GM21825 (cell line): ENCODE measurements at regions not wholly inside any gene's neighbourhood (a gene's known extent, or its start where the extent isn't known, plus 50 kb on each side); places are given as distances from the start of the nearest gene placed in this dataset.
"Not testable (repeated sequence)": the region's sequence is repeated elsewhere in the genome, so short reads cannot be mapped to it uniquely, and the experiment has no call there.

Experiments
- ATAC-seq: cut with Tn5 transposase; IDR thresholded peaks from one replicate; pipeline ENCODE4 v1.9.1; 2021; ENCODE audit warnings: mild to moderate bottlenecking, moderate library complexity; ENCODE audit not compliant: unreplicated experiment

DNA sequence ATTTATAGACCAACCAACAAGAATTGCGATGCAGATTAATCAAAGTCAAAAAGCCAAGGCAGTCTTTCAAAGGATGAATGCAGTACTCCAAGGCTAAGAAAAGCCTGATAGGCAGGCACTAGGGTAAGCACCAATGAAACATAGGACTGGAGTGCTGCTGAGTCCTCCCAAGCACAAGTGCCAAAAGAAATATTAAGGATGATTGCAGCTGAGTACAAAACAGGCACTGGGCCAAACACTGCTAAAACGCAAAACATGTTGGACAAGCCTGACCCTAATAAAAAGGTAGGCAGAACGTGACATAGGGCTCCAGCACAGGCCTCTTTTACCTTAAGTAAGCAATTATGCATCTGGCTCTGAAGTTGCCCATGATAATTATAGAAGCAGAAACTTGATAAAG lies 160.1 kb upstream of the LRP1B start:
- no peak for ATAC-seq

DNA sequence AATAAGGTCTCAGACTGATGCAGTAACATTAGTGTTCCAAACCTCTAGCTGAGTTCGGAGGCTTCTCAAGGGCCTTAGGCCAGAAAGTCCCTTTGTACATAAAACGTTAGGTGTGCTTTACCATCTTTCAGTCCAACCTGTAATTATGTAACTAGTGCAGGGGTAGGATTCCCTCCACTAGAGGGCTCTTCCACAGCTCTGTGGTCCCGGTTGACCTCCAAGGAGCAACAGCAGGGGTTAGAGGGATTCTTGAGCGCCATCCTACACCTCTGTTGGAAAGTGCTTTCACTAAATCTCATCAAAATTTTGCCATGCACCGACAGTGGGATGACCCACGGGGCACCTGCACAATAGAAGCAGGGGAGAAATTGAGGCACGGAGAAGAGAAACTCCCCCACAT lies 155.8 kb upstream of the LRP1B start:
- peak; percentile 80 for ATAC-seq

DNA sequence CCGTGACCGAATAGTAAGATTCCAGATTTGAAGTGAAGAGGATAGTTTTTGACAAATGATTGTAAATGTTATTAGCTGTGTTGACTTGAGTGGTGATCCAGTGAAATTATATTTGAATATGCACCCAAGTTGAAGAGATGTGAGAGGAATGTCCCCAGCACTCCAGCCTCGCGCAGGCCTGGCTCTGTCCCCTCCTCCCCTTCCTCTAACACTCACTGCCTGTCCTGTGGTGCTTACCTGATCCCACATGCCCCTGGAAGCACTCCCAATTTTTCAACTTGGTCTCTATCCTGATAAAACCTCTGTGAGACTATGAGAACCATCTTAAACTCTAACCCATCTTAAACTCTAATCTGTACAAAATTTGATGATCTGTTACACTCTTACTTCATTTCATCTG lies 154.7 kb upstream of the LRP1B start:
- no peak for ATAC-seq

DNA sequence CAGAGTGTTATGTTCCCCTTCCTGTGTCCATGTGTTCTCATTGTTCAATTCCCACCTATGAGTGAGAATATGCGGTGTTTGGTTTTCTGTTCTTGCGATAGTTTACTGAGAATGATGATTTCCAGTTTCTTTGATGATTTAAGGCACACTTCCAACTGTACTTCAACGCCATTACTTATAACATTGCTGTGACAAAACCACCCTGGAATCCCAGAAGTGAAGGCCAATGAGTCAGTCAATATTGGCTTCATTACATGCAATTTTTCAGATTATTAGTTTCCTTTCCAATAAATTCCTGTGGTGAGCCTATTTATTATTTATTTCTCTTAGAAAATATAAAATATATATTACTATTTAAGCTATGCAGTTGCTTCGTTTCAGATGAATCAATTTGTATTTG lies 153.5 kb upstream of the LRP1B start:
- not testable (repeated sequence) for ATAC-seq

DNA sequence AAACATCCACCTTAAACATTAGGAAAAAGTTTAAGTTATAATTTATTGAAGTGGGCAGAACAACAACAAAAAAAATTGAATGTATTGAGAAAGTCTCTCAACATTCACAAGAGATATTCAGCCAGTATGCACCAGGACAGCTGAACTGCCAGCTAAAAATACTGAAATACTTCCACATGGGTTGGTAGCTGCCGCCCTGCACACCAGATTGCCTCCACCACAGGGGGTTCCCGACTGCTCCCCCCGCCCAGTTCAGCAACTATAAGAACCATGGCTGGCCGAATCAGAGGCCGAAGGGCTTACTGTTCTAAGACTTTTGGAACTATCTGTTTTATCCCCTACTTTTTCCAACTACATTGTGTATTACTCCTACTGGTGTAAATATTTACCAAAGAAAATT lies 150.0 kb upstream of the LRP1B start:
- ATAC-seq: no peak

DNA sequence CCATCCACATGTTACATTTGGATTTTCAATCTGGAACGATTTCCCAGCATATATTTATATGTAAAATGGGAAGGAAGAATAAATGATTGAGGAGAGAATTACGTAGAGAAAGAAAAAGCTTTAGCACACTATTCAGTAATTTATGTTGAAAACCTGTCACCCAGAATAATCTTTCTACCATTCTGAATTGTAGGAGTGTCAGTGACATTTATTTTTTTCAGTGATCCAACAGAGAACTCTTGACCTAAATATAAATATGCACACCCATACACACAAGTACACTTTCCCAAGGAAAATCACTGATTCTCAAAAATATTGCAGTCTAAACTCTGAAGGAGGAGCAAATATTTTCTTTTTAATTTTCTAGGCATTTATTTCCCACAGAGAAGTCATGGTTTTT lies 140.2 kb upstream of the LRP1B start:
- ATAC-seq: no peak

DNA sequence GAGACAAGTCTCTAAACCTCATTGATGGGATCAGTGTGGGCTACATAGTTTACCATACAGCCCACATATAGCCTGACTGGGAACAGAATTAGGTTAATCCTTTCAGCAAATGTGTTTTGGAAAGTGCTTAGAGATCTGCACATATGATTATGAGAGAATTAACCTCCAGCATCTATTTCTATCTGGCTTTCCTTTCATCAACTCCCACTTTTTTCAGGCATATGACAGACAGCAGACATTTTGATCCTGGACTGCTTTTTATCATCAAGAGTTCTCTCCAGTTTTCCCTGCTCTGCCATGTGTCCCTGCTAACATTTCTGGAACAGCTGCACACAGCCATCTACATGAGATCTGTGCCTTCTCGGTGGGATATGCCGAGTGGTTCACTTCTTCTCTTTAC lies 139.5 kb upstream of the LRP1B start:
- ATAC-seq: no peak

DNA sequence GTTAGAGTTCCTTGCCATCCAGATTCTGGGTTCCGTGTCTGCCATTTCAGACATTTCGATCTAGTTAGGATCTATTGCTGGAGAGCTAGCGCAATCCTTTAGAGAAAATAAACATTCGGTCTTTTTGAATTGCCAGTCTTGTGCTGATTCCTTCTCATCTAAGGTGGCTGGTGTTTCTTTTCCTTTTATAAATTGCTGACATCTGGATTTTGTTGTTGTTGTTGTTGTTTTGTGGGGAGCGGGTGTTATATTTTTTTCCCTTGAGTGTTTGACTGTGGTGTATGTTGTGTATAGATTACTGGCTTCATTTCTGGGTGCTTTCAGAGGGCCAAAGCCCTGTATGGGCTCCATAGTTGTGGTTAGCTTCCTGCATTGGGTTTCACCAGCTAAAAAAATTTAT lies 128.5 kb upstream of the LRP1B start:
- ATAC-seq: no peak

DNA sequence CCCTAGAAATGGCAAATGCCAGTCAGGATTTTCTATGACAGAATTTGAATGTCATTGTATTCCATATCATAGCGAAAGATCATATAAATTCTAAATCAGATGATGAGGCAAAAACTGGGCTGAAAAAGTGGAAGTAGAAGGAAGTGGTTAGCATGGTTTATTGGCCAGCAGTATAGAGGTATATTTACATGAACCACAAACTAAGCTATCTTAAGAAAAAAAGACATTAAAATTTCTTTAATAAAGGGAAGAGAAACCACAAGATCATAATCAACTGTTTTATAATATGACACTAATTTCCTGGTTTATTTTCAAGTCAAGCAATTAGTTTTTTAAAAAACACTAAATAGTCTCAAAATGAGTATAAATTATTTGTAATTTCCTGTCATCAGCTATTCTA lies 123.2 kb upstream of the LRP1B start:
- no peak for ATAC-seq

DNA sequence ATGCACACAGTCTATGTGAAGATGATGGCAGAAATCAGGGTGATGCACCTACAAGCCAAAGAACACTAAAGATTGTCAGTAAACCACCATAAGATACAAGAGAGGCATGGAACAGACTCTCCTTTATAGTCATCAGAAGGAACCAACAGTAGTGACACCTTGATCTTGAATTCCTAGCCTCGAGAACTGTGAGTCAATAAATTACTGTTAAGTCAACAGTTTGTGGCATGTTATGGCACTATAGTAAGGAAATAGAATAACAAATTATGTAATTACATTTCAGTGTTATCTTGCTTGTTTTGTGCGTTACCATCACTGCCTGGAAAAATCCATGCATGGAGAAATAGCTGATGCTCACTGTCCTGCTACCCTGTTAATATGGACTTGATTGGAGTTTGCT lies 110.2 kb upstream of the LRP1B start:
- ATAC-seq: no peak

DNA sequence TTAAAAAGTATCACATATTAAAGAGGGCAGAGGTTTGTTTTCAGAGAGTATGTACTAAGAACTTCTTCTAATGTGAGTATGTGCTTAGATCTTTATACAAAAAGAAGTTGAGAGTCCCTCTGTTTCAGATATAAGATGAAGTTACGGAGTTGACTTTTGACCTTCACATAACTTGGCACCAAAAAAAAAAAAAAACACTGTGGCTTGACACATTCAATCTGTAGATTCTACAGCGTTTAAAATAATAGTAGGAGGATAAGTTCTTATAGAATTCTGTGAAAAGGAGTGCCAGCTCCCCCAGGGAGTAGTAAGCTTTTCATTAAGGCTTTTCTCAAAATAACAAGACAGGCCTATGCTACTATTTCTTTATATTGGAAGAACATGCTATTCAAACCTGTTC lies 105.4 kb upstream of the LRP1B start:
- no peak for ATAC-seq

DNA sequence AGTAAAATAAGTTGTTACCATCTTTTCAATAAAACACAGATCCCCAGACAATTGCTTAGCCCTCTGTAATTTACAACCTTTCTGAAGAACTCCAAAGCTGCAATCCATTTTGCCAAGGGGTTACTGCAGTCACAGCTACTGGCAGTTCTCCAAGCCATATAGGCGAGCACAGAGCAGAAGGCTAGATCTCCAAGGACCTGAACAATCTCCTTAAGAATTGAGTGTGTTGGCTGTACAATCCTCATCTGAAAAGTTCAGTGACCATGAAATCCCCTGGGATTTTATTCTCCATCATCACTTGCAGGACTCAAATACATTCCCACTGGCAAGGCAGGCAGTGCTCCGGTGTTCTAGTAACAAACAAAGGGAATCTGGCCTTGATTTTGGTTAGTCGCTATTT lies 103.9 kb upstream of the LRP1B start:
- no peak for ATAC-seq

DNA sequence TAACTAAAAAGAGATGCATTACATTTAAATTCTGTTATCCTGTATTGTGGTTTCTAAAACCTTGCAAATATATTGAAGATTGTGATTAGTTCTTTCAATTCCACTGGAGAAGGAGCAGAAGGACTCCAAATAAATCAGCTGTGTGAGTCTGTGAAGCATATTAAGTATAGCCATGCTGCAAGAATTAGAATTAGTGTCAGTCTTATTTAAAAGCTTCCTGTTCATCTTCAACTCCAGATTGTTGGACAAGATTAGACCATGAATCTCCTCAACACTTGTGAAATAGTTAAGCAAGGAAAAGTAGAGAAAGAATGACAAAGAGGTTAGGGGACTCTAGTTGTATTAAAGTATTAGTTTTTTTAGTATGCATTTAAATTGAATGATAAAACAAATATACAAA lies 92.5 kb upstream of the LRP1B start:
- ATAC-seq: no peak

DNA sequence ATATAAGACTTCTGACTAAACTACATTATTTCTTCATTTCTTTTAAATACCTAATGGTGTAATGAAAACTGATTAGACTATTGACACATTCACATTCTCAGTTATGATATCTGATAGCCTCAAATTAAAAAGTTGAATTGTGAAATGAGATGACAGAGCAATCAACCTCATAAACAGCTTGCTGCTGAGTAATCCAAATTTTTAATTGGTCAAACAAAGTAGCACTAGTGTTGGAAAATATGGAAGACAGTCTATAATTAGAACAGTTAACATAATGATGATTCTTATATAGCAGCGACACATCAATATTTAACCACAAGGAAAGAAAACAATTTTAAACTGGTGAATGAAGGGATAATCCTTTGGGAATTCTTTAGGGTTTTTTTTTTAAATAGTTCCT lies 91.9 kb upstream of the LRP1B start:
- no peak for ATAC-seq

DNA sequence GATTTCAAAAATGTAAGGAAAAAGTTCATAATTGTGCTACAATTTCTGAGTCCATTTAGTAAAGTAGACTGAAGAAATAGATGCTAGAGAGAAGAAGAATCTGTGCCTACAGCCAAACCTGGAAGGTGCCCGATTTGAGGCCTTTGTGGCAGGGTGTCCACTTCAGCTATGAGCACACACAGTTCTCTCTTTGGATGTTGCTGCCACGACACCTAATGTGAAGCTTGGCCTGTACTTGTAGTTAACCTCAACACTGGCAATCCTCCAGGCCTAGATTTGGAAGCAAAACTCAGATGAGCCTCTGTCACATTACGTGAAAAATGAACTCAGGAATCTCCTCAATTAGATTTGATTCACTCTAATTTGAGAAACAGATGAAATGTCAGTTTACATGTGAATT lies 90.1 kb upstream of the LRP1B start:
- no peak for ATAC-seq

DNA sequence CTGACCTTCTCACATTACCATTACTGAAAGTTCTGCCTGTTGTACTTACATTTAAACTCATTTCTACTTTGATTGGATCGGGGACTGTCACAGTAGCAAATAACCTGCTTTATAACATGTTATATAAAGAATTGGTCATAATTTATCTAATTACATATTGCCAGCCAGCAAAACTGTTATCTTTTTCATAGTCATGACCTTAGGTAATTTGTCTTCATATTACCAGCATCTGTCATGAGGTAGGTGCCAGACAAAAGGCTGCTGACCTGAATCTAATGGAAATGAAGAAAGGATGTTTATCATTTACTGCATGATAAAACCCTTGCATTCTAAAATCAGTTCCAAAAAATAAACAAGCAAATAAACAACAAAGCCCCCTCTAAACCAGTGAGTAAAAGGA lies 89.4 kb upstream of the LRP1B start:
- no peak for ATAC-seq

DNA sequence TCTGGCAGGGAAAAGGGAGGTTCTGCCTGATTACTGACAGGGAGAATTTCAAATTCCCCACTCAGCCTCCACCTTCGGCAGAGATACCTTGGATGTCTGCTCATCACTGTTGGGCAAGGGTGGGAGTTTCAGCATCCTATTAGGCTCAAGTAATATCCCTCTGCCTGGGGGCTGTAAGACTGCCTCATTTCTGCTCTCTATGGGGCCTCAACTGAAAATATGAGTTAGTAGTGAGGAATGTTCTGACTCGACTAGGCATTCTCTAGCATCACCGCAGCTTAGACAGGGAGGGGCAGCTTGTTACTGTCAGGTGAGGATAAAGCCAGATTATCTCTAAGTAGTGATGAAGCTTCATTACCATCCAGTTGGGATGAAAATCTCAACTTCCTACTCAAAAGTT lies 87.7 kb upstream of the LRP1B start:
- ATAC-seq: no peak

DNA sequence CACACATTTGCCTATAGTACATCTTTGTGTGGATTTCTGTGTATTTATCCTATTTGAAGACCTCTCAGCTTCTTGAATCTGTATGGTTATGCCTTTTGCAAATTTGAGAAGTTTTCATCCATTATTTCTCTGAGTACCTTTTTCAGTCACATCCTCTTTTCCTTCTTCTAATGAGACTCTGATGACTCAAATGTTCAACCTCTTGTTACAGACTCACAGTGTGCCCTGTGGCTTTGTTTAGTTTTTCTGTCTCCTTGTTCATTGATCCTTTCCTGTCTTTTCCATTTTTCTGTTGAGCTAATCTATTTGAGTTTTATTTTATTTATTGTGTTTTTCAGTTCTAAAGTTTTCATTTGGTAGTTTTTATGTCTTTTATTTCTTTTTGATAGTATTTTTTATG lies 87.0 kb upstream of the LRP1B start:
- no peak for ATAC-seq

DNA sequence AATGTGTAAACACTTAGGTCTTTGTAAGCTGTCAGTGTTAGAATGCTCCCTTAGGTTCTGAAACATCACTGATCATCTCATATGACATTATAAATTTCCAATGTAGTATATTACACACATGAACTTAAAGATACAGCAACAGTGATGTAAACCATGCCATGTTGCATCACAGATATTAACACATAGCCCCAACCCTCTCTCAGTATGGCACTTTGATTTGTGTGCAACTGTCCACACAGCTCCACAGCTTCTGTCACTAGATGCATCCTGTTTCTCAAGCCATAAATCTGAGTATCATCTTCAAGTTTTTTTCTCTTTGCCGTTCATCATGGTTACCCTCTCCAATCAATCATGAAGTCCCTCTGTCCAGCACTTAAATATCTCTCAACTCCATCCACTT lies 69.2 kb upstream of the LRP1B start:
- ATAC-seq: no peak

DNA sequence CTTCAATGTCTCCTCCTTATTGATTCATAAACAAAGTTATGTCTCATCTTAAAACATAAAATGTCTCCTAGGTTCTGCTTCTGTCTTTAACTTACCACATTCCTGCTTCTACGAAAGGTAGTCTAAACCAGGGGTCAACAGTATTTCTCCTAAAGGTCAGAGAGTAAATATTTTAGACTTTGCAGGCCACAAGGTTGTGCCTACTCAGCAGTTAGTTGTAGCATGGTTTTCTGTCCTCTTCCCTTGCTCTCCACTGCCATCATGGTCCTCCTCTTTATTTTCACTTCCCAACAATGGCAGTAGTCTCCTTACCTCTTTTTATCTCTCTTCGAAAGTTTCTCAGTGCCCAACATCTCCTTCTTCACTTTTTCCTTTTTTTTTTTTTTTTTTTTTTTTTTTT lies 68.3 kb upstream of the LRP1B start:
- ATAC-seq: no peak

DNA sequence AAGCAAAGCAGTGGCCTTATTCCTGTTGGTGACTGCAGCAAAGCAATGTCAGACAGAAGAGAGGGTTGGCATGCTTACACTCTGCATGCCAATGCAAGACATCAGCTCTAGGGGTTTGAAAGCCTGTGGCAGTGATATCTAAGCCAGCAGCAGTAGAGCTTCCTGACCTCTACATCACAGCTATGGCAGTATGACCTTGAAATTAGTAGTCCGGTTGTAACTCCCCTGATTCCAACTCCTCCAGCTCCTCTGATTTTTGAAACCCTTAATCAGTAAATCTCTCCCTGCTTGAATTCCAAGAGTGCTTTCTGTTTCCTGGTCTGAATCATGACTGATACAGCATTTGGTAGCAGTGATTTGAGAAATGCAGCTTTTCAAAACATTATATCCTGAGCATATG lies 60.0 kb upstream of the LRP1B start:
- ATAC-seq: no peak

DNA sequence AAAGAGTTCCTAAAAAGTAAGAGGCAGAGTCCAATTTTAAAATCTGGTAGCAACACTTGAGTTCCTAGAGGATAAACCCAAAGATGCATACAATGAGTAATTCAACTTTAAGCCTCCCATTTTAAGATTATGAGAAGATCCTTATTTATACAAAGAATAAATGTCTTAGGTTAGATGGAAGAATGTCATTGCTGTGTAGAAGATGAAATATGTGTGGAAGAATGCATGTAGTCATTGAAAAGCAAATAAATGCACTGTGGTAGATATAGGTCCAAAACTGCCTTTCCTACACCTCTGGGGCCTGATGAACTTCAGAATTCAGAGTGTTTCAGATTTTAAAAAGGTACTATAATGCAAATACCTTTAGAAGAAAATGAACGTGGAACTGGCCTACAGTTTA lies 58.7 kb upstream of the LRP1B start:
- no peak for ATAC-seq

DNA sequence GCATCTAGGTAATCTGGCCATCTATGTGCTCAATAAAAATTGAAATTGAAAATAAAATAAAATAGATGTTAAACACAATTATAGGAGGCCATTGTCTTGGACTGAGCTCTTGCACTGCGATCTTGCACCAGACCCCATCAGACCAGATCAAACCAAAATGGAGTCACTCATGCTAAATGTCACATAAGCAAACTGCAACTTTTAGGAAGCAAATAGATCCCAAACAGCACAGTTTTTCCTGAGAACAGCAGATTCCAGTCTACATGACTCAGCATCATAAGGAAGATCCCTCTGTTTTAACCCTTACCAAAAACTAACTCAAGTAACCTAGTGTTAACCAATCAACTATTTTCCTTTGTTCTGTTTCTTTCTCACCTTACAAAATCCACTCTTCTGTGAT lies 57.7 kb upstream of the LRP1B start:
- no peak for ATAC-seq

DNA sequence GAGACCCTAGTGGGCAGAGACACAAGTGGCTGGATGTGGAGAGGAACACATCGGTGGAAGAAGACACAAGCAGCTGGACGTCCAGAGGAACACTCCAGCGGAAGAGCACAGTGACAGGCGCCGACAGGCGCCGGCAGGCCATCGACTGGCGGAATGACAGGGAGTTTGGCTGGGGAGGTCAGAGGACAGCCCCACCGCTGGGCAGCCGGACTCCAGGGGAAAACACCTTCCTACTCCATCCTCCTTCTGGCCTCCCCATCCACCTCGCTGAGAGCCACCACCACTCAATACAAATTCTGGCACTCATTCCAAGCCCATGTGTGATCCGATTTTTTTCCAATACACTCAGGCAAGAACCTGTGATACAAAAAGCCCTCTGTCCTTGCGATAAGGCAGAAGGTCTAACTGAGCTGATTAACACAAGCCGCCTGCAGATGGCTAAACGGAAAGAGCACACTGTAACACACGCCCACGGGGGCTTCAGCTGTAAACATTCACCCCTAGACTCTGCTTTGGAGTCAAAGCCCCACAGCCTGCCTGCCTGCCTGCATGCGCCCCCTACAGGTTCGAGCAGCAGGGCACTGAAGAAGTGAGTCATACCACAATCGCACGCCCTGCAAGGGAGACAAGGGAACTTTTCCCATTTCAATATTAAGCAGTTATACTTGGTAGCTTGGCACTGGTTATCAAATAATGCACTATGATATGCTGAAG lies 50.2 kb upstream of the LRP1B start:
- ATAC-seq: no peak
